DOHH2 (cell line): ENCODE measurements at regions not wholly inside any gene's neighbourhood (a gene's known extent, or its start where the extent isn't known, plus 50 kb on each side); places are given as distances from the start of the nearest gene placed in this dataset.

Experiments used
- EZH2phosphoT487 ChIP-seq: fragments of 200-600 bp; sonication (generic); IDR thresholded peaks from 2 replicates; pipeline ENCODE4 v1.6.1; 2017; ENCODE audit warnings: borderline replicate concordance, mild to moderate bottlenecking, antibody characterized with exemption, low read length, moderate library complexity, mixed read lengths
- TF ChIP-seq, protein P1 (sequence below): fragments of 200-600 bp; sonication (generic); IDR thresholded peaks from one replicate; pipeline ENCODE4 v1.5.1; 2014; ENCODE audit warnings: antibody characterized with exemption, mild to moderate bottlenecking, low read depth, low read length; ENCODE audit not compliant: poor library complexity, severe bottlenecking

DNA sequence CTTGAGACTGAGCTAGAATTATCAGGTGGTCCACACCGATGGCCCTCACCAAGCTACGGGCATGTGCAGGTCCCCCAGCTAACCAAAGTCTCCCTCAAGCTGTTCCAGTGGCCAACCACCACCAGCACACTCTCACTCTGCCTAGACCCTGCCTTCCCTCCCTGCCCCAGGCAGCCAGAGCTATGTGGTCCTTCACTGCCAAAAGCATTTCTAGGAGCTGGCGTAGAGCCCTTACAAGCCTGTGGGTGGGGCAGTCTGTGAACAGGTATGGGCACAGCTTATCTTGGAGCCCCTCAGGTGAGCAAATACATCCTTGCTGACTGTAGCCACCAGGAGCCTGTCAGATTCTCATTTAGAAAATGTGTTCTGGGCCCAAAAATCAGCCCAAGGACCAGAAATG lies 159.8 kb upstream of the PPP2R3A start:
- no peak for TF ChIP-seq EZH2phosphoT487
- TF ChIP-seq, protein P1, sequence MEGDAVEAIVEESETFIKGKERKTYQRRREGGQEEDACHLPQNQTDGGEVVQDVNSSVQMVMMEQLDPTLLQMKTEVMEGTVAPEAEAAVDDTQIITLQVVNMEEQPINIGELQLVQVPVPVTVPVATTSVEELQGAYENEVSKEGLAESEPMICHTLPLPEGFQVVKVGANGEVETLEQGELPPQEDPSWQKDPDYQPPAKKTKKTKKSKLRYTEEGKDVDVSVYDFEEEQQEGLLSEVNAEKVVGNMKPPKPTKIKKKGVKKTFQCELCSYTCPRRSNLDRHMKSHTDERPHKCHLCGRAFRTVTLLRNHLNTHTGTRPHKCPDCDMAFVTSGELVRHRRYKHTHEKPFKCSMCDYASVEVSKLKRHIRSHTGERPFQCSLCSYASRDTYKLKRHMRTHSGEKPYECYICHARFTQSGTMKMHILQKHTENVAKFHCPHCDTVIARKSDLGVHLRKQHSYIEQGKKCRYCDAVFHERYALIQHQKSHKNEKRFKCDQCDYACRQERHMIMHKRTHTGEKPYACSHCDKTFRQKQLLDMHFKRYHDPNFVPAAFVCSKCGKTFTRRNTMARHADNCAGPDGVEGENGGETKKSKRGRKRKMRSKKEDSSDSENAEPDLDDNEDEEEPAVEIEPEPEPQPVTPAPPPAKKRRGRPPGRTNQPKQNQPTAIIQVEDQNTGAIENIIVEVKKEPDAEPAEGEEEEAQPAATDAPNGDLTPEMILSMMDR, result no peak
